22Rv1 (cell line): ENCODE measurements at regions not wholly inside any gene's neighbourhood (a gene's known extent, or its start where the extent isn't known, plus 50 kb on each side); places are given as distances from the start of the nearest gene placed in this dataset.

ENCODE experiments used
- H3K27ac ChIP-seq: fragments of 450-650 bp; 2 replicates; pipeline ENCODE4 v1.5.1; 2017
- ZFX ChIP-seq: fragments of 450-650 bp; IDR thresholded peaks from 2 replicates; pipeline ENCODE4 v1.6.1; 2017; ENCODE audit warnings: antibody characterized with exemption, borderline replicate concordance
- TF ChIP-seq, protein P1 (sequence below): fragments of 450-650 bp; IDR thresholded peaks from 2 replicates; pipeline ENCODE4 v1.5.1; 2017; ENCODE audit warnings: mild to moderate bottlenecking

DNA sequence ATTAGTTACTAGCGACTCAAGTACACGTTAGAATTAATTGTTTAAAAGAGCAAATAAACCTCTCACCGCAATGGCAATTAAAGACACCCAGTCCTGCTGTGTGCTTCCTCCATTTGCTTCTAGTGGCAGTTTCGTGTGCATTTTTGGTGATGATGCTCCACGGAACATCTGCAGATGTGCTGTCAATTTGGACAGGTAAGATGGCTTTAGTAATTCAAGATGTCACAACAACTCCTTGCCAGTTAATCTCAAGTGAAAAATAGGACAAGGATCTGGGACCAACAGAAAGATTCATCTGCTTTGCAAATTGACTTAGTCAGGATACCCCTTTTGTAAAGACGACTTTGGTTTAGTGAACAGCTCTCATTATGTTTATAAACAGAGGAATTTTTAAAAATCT is 320.9 kb downstream of the GABRB3 start:
- TF ChIP-seq, protein P1, sequence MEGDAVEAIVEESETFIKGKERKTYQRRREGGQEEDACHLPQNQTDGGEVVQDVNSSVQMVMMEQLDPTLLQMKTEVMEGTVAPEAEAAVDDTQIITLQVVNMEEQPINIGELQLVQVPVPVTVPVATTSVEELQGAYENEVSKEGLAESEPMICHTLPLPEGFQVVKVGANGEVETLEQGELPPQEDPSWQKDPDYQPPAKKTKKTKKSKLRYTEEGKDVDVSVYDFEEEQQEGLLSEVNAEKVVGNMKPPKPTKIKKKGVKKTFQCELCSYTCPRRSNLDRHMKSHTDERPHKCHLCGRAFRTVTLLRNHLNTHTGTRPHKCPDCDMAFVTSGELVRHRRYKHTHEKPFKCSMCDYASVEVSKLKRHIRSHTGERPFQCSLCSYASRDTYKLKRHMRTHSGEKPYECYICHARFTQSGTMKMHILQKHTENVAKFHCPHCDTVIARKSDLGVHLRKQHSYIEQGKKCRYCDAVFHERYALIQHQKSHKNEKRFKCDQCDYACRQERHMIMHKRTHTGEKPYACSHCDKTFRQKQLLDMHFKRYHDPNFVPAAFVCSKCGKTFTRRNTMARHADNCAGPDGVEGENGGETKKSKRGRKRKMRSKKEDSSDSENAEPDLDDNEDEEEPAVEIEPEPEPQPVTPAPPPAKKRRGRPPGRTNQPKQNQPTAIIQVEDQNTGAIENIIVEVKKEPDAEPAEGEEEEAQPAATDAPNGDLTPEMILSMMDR: no peak
- no peak for TF ChIP-seq ZFX

DNA sequence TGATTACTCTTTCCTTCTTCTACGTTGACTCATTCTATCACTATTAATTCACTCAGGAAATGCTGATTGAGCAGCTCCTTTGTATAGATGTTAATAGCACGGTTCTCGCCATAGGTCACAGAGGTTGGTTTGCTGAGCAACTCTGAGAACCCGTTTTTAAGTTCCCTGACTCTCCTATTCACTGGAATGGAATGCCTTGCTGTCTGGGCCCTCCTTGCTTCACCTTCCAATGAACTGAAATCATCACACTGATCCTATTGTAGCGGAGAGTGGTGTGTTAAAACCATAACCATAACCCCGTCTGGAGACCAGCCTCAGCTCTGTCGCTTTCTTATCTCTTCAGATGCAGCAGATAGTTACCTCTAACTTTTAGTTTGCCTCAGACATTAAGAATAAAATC is 323.6 kb downstream of the GABRB3 start:
- TF ChIP-seq ZFX: no peak
- TF ChIP-seq, protein P1: no peak
- H3K27ac ChIP-seq: no peak overlapping the region

More for the DNA sequence above, 320.9 kb downstream of the GABRB3 start:
- H3K27ac ChIP-seq: no peak overlapping the region

DNA sequence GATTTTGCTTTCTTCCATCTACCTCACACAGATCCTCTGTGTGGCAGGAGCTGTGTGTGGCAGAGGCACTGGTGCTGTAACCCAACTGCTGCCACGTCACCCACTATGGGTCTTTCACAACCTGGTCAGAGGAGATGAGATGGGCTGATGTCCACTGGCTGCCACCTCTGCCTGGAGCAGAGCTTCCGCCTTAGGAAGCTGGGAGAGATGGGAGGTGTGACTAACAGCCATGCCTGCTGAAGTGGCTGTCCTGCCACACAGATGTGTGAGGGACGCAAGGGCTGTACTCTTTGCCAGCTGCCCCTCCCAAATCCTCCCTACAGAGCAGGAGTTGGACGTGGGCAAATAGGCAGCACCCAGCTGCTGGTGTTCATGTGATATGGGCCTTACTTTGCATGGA is 329.5 kb downstream of the GABRB3 start:
- TF ChIP-seq, protein P1: no peak
- TF ChIP-seq ZFX: no peak
- no peak overlapping the region for H3K27ac ChIP-seq

DNA sequence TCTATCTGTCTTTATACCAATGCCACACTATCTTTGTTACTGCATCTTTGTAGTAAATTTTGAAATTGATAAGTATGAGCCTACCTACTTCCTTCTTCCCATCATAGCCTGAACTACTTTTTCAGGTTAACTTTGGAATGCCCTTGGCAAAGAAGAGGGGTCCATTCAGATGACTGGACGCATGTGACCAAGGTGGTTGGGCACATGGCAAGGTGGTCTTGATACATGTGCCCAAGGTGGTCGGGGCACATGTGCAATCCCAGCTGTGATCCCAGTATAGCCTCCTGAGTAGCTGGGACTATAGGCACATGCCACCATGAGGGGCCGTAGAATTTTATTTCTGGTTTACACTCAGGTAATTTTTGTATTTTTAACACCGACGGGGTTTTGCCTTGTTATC is 330.2 kb downstream of the GABRB3 start:
- H3K27ac ChIP-seq: no peak overlapping the region
- TF ChIP-seq, protein P1: no peak
- no peak for TF ChIP-seq ZFX

DNA sequence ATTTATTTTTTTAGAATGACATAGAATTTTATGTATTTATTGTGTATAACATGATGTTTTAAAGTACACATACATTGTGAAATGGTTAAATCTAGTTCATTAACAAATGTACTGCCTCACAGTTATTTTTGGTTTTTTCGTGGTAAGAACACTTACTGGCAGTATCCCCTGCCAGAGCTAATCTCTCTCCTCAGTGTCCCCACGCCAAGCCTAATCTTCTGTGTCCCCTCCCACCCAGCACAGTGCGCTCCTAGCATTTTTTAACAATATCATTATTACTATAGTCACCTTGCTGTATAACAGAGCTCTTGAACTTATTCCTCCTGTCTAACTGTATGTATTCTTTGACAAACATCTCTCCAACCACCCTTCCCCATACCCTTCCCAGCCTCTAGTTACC is 333.2 kb downstream of the GABRB3 start:
- H3K27ac ChIP-seq: no peak overlapping the region
- no peak for TF ChIP-seq ZFX
- TF ChIP-seq, protein P1: no peak

DNA sequence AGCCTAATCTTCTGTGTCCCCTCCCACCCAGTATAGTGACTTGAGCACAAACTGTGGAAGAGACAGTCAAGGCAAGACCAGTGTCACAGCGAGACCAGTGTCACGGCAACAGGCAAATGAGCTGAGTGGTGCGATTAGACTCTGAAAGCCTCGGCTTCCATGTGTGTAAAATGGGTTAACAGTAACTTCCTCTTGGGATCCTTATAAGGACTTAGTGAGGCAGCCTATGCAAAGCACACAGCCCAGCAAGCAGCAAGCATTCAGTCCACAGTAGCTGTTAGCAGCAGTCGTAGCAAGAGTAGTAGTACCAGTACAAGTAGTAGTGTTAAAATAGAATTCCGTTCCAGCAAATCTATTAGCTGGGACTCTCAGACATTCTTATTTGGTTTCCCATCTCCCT is 334.1 kb downstream of the GABRB3 start:
- H3K27ac ChIP-seq: no peak overlapping the region
- no peak for TF ChIP-seq ZFX
- TF ChIP-seq, protein P1: no peak

DNA sequence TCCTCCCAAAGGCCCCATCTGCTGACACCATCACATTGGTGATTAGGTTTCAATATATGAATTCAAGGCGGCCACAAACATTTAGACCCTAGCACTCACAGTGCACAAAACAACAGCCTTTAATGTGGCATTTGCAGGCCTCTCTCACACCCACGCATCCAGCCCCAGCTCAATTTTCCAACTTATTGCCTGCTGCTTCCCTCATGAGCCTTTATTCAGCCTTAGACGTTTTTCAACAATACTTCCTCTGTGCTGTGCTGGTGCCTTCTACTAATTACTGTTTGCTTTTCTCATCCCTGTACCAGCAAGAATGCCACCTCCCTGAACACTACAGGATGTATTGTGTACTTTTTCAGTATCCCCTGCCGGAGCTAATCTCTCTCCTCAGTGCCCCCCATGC is 334.6 kb downstream of the GABRB3 start:
- no peak overlapping the region for H3K27ac ChIP-seq
- TF ChIP-seq, protein P1: no peak
